ENCODE measurements at regions not wholly inside any gene's neighbourhood (a gene's known extent, or its start where the extent isn't known, plus 50 kb on each side); places are given as distances from the start of the nearest gene placed in this dataset.

DNA sequence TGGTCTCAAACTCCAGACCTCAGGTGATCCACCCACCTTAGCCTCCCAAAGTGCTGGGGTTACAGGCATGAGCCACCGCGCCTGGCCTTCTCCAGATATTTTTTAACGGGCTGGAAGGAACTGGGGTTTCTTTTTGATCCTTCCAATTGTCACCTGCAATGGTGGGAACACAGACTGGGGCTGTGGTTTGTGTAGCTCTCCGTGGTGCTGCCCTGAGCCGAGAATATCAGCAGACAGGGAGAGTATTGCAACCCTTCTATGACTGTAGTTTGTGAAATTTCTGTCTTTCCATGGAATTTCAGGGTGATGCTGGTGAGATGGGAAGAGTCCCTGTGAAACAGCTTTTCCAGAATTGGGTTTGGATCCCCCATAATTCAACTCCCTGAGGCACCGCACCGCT lies 263.5 kb downstream of the ENGASE start:
- no peak for DNase-seq

GRCh38 chr17:79337053-79337452 lies 262.4 kb downstream of the ENGASE start:
- no peak for DNase-seq

DNA sequence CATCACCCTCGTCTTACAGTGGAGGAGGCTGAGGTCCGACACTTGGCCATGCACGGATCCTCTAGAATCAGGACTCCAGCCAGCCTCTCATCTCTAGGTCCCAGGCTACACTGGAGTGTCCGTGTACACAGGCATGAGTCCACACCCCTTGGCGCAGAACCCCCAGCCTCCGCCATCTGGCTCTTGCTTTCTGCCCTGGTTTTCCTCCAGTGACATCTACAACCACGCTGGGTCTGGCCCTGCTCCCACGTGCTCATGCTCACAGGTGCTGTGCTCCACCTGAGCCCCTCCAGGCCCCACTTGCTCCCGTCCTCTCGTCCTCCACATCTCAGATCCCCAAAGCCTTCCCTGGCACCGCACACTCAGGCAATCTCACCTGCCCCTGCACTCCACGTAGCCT lies 260.8 kb downstream of the ENGASE start:
- DNase-seq = no peak

GRCh38 chr17:79332011-79332554 lies 257.5 kb downstream of the ENGASE start:
- no peak for DNase-seq

DNA sequence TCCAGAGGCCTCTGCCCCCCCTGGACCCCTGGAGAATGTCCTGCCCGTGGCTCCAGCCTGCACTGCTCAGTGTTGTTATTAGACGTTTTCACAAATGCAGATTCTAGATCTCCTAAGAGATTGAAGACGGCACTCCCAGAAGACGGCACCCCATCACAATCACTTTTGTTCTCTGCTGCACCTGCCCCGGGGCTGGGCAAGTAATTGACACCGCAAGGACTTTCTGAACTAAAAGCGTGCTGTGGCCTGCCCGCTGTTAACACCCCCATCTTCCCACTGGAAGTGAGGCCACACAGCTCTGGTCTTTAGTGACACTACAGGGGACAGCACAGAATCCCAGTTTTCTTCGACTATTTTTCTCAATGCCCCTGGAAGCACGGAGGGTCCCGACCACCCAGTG lies 256.9 kb downstream of the ENGASE start:
- no peak for DNase-seq

DNA sequence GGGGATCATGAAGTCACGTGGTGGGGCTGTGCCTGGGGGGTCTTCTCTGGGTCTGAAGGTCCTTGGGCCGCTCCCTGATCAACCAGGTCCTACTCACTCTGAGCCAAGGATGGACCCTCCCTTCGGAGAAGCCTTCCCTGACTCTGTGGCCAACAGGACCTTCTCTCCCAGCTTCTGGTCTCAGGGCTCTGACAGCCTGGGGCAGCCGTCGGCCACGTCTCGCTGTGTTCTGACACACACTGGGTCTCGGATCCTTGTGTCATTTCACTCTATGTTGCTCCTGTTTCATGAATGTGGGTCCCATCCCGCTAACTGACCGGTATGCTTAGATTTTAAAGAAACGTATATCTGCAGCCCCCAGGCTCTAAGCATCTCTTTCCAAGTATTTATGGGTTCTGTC lies 256.1 kb downstream of the ENGASE start:
- DNase-seq = no peak

DNA sequence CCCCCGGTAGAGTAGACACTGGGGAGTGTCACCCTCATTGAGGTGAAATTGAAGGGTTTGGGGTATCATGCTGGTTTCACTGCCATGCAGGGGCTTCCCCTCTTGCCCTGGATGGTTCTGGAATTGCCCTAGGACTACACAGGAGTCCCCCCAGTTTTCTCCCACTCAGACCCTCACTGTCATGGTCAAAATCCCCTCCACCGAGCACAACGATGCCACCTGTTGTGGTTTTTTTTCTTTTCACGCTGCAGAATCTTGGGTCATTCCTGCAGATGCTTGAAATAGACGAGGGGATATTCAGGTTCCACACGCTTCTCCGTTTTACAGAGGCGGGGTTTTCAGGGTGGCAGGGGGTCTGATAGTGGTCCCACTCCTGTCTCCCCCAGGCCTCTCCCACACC lies 255.6 kb downstream of the ENGASE start:
- no peak for DNase-seq

DNA sequence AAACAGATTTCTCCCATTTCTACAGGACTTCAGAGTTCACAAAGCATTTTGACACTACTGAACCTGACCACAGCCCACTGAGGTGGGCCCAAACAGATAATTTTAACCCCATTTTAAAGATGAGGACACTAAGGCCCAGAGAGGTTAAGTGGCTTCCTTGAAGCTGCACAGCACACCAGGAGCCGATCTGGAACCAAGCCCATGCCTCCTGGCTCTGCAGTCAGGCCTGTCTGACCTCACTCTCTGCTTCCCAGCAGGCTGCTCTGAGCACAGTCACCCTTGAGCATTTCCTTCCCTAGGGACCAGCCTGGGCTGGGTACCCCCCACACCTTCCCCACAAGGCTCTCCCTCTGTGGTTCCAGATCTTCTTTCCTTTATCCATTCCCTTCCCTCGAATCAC lies 252.2 kb downstream of the ENGASE start:
- DNase-seq = no peak

DNA sequence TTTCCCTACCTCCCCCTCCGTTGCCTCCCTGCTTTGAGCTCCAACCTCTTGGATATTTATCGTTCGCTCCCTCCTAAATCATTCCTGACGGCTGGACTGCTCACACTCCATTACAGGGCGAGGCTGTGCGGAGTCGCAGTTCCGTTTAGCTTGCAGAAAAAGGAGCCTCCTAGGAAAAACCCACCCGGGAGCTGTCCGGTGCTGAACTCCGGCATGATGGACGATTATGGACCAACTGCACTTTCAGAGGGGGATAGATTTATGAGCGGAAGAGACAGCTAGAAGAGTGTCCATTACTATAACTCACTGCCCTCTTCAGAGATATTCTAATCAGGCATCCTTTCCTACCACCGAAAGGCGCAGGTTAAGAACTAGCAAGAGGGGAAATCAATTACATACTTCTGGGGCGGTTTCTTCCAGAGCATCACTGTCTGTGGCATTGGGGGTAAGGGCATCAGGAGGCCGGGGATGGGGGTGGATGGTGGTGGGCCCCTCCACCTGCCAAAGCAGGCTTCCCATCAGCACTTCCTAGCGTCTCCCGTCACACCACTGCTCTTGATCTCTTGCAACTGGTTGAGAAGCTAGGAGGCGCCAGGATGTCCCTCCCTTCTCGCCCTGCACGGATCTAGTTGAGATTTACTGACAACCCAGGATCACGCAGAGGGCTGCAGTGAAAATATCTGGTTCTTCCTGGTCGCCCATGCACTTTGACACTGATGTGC lies 251.2 kb downstream of the ENGASE start:
- no peak for DNase-seq

GRCh38 chr17:79324194-79324593 lies 249.6 kb downstream of the ENGASE start:
- no peak for DNase-seq

DNA sequence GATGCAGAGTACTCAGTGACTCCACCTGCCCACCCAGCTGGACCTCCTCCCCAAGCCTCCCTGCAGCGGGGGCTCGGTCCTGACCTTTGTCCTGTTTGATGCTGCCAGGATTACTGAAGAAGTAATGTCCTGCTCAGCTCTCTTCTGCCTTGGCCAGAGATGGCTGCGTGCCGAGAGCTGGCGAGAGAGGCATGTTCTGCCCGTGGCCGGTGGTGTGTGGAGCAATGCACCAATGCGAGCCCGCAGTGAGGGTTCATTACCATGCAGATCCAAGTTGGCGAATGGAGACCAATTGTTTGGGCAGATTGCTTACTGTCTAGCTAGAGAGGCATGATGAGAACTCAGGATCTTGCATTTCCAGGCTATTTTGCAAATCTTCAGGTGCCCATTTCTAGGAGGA lies 248.9 kb downstream of the ENGASE start:
- DNase-seq = no peak

- DNase-seq = no peak
These were observed 247.8 kb downstream of the ENGASE start for GRCh38 chr17:79322211-79323123.

DNA sequence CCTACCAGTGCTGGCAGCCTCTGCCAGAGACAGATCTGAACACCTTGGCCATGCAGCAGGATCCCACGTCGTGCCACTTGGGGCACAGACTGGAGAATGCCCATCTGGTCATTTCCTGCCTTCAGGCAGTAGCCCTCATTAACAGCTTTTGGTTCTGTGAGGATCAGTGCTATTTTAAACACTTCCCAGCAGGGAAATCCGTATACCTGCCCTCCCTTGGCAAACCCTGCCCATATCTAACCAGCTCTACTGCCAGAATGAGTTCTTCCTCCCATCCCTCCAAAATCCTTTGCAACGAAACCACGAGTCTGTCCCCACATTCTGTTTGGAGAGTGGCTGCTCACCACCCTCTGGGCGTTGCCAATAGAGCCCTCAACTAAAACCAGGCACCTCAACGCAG lies 245.7 kb downstream of the ENGASE start:
- DNase-seq = no peak

GRCh38 chr17:79317916-79318315 lies 243.3 kb downstream of the ENGASE start:
- no peak for DNase-seq

- no peak for DNase-seq
These were observed 242.2 kb downstream of the ENGASE start for GRCh38 chr17:79316805-79317204.

- DNase-seq = no peak
These were observed 240.9 kb downstream of the ENGASE start for GRCh38 chr17:79315358-79316105.

GRCh38 chr17:79314617-79315357 lies 240.2 kb downstream of the ENGASE start:
- DNase-seq = no peak

GRCh38 chr17:79311373-79311772 lies 236.7 kb downstream of the ENGASE start:
- no peak for DNase-seq

- DNase-seq = no peak
These were observed 232.0 kb downstream of the ENGASE start for GRCh38 chr17:79306424-79307318.

DNA sequence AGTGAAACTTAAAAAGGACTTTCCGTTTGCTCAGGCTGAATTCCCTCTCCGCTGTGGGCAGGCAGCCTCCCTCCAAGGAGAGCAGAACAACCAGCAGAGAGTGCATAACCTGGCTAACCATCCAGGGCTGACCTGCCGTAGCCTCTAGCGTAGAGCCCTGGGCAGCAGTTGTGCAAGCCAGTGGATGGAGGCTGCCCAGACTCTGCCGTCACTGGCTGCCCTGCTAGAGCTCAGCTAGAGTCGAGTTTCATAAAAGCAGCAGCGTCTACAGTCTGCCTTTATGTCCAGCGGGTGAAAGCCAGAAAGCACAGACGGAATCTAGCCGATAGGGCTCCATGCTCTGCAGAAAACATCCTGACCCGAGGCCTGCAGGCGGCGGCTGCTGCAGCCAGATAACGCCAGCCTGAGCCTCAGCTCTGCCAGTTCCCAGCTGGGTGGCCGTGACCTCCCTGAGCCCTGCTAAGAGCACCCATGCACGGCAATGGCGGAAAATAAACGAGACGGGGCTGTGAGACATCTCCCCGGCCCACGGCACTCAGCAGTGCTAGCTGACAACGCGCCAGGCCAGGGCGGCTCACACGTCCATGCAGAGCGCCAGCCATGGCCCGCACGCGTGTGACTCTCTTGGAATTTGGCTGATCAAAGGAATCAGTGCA lies 231.3 kb downstream of the ENGASE start:
- no peak for DNase-seq

GRCh38 chr17:79305376-79305767 lies 230.7 kb downstream of the ENGASE start:
- no peak for DNase-seq
